ENCODE measurements at regions not wholly inside any gene's neighbourhood (a gene's known extent, or its start where the extent isn't known, plus 50 kb on each side); places are given as distances from the start of the nearest gene placed in this dataset.

- Histone ChIP-seq H3K36me3 (ENCODE audit: insufficient read depth, low read length) (no peaks in the 10 kb centered on the region), H3K4me3 (ENCODE audit: low read length in 2 of 2) (no peak overlapping the region), H3K27me3 (ENCODE audit: insufficient read depth, low read length) (no peaks in the 10 kb centered on the region), H3K27ac (ENCODE audit: low read depth, low read length) (no peak overlapping the region), H3K9me3 (ENCODE audit: control insufficient read depth in 1 of 2, low read length in 2 of 2) (no peaks in the 10 kb centered on the region), H3K4me1 (ENCODE audit: insufficient read depth, low read length) (no peaks in the 10 kb centered on the region)
- DNase-seq, result no peak
- POLR2A ChIA-PET (ENCODE audit: partially characterized antibody), result no interaction called here
- Mint-ChIP-seq H3K27ac (no peak overlapping the region), H3K4me3 (no peak overlapping the region), H3K27me3 (no peaks in the 10 kb centered on the region), H3K4me1 (no peaks in the 10 kb centered on the region), H3K36me3 (no peaks in the 10 kb centered on the region), H3K9me3 (peaks cover 0 to 18% (median 4%) of the 10 kb centered on the region in 8 donors)
- CTCF ChIA-PET (ENCODE audit: partially characterized antibody), result no interaction called here
- intact Hi-C loops (cut with micrococcal nuclease), result no loop called here
Observed at GRCh38 chr6:22041797-22042480, 254.9 kb downstream of the PRL start.

GRCh38 chr6:22042706-22043105, 254.1 kb downstream of the PRL start:
- H3K4me1 Mint-ChIP-seq, result no peaks in the 10 kb centered on the region
- no peak overlapping the region for H3K4me3 Mint-ChIP-seq
- H3K27me3 ChIP-seq (ENCODE audit: insufficient read depth, low read length), result no peaks in the 10 kb centered on the region
- H3K36me3 ChIP-seq (ENCODE audit: insufficient read depth, low read length), result no peaks in the 10 kb centered on the region
- no peak for DNase-seq
- H3K9me3 Mint-ChIP-seq, result peaks cover 0 to 18% (median 4%) of the 10 kb centered on the region in 8 donors
- ChIA-PET POLR2A (ENCODE audit: partially characterized antibody) (no interaction called here), CTCF (ENCODE audit: partially characterized antibody) (no interaction called here)
- intact Hi-C loops (cut with micrococcal nuclease), result no loop called here
- H3K36me3 Mint-ChIP-seq, result no peaks in the 10 kb centered on the region
- H3K27ac Mint-ChIP-seq, result no peak overlapping the region
- no peak overlapping the region for H3K27ac ChIP-seq (ENCODE audit: low read depth, low read length)
- H3K27me3 Mint-ChIP-seq, result no peaks in the 10 kb centered on the region
- no peaks in the 10 kb centered on the region for H3K4me1 ChIP-seq (ENCODE audit: insufficient read depth, low read length)
- no peak overlapping the region for H3K4me3 ChIP-seq (ENCODE audit: low read length in 2 of 2)
- H3K9me3 ChIP-seq (ENCODE audit: control insufficient read depth in 1 of 2, low read length in 2 of 2), result no peaks in the 10 kb centered on the region

- intact Hi-C loops (cut with micrococcal nuclease), result no loop called here
- H3K27me3 Mint-ChIP-seq, result no peaks in the 10 kb centered on the region
- POLR2A ChIA-PET (ENCODE audit: partially characterized antibody), result no interaction called here
- no peaks in the 10 kb centered on the region for H3K36me3 Mint-ChIP-seq
- no peaks in the 10 kb centered on the region for H3K9me3 ChIP-seq (ENCODE audit: control insufficient read depth in 1 of 2, low read length in 2 of 2)
- H3K27ac Mint-ChIP-seq, result no peak overlapping the region
- CTCF ChIA-PET (ENCODE audit: partially characterized antibody), result interaction anchor here (0.6 kb wide), 1 partner anchor 9 kb away, joined by 3 read pairs; no protein-coding TSS in a partner anchor
- H3K27ac ChIP-seq (ENCODE audit: low read depth, low read length), result no peak overlapping the region
- peaks cover 0 to 18% (median 3%) of the 10 kb centered on the region in 8 donors for H3K9me3 Mint-ChIP-seq
- H3K4me3 ChIP-seq (ENCODE audit: low read length in 2 of 2), result no peak overlapping the region
- H3K4me1 Mint-ChIP-seq, result no peaks in the 10 kb centered on the region
- no peaks in the 10 kb centered on the region for H3K27me3 ChIP-seq (ENCODE audit: insufficient read depth, low read length)
- H3K4me1 ChIP-seq (ENCODE audit: insufficient read depth, low read length), result no peaks in the 10 kb centered on the region
- H3K4me3 Mint-ChIP-seq, result no peak overlapping the region
- H3K36me3 ChIP-seq (ENCODE audit: insufficient read depth, low read length), result no peaks in the 10 kb centered on the region
- no peak for DNase-seq
Observed at GRCh38 chr6:22043284-22043962, 253.4 kb downstream of the PRL start.

DNA sequence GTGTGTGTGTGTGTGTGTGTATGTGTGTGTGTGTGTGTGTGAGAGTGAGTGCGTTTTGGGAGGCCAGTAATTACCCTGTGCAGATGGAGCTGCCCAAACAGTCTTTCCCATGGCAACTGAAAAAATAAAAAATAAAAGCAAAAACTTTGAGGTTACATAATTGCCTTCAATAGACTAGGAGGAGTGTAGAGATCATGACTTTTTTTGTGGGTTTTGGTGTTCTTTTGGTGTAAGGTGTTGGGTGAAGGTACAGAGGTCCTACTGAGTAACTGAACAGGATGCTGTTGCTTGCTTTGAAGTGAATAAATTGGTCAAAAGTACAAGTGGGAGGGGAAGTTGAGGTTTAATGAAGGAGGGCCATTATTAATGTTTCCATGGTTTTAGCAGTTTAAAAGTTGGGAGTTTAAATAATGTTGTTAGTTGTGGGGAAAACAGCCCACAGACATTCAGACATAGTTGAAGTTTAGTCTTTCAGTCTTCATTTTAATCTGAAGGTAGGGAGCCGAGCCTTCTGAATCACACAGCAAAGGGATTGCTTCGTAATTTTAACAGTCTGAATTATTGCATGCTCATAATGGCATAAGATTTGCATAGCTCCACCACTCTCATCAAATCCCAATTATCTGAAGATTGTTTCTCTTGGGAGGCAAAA, 251.4 kb downstream of the PRL start:
- no peak overlapping the region for H3K27ac ChIP-seq (ENCODE audit: low read depth, low read length)
- Mint-ChIP-seq H3K9me3 (peaks cover 0 to 7% (median 2%) of the 10 kb centered on the region in 8 donors), H3K36me3 (no peaks in the 10 kb centered on the region), H3K4me3 (no peak overlapping the region), H3K4me1 (no peaks in the 10 kb centered on the region), H3K27me3 (no peaks in the 10 kb centered on the region), H3K27ac (no peak overlapping the region)
- no peak overlapping the region for H3K4me3 ChIP-seq (ENCODE audit: low read length in 2 of 2)
- no peaks in the 10 kb centered on the region for H3K4me1 ChIP-seq (ENCODE audit: insufficient read depth, low read length)
- H3K9me3 ChIP-seq (ENCODE audit: control insufficient read depth in 1 of 2, low read length in 2 of 2), result no peaks in the 10 kb centered on the region
- no peaks in the 10 kb centered on the region for H3K36me3 ChIP-seq (ENCODE audit: insufficient read depth, low read length)
- no peaks in the 10 kb centered on the region for H3K27me3 ChIP-seq (ENCODE audit: insufficient read depth, low read length)
- ChIA-PET CTCF (ENCODE audit: partially characterized antibody) (no interaction called here), POLR2A (ENCODE audit: partially characterized antibody) (no interaction called here)
- intact Hi-C loops (cut with micrococcal nuclease), result no loop called here
- DNase-seq, result no peak

DNA sequence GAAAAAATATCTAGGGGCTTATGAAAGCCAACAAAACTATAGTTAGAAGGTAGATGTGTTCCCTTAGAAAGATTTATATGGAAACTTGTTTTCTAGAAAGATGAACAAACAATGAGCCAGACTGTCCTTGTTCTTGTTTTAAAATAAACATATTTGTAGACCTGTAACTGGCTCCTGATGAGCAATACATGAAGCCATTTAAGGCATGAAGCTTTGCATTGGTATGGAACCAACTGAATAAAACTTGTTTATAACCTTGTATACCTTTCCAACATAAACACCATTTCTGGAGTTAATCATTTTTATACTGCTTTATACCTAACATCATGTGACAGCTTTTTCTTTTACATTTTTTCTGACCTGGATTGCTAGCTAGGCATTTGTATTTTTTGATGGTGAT, 247.8 kb downstream of the PRL start:
- intact Hi-C loops (cut with micrococcal nuclease), result no loop called here
- Histone ChIP-seq H3K27me3 (ENCODE audit: insufficient read depth, low read length) (no peaks in the 10 kb centered on the region), H3K36me3 (ENCODE audit: insufficient read depth, low read length) (no peaks in the 10 kb centered on the region), H3K4me3 (ENCODE audit: low read length in 2 of 2) (no peak overlapping the region), H3K4me1 (ENCODE audit: insufficient read depth, low read length) (no peaks in the 10 kb centered on the region), H3K9me3 (ENCODE audit: control insufficient read depth in 1 of 2, low read length in 2 of 2) (no peaks in the 10 kb centered on the region), H3K27ac (ENCODE audit: low read depth, low read length) (no peak overlapping the region)
- H3K9me3 Mint-ChIP-seq, result peaks cover 0 to 5% (median 0%) of the 10 kb centered on the region in 8 donors
- ChIA-PET POLR2A (ENCODE audit: partially characterized antibody) (no interaction called here), CTCF (ENCODE audit: partially characterized antibody) (interaction anchor here (1.1 kb wide), 1 partner anchor 13 kb away, joined by 3 read pairs; no protein-coding TSS in a partner anchor)
- H3K4me3 Mint-ChIP-seq, result no peak overlapping the region
- no peak for DNase-seq
- no peak overlapping the region for H3K27ac Mint-ChIP-seq
- no peaks in the 10 kb centered on the region for H3K36me3 Mint-ChIP-seq
- no peaks in the 10 kb centered on the region for H3K4me1 Mint-ChIP-seq
- H3K27me3 Mint-ChIP-seq, result no peaks in the 10 kb centered on the region

DNA sequence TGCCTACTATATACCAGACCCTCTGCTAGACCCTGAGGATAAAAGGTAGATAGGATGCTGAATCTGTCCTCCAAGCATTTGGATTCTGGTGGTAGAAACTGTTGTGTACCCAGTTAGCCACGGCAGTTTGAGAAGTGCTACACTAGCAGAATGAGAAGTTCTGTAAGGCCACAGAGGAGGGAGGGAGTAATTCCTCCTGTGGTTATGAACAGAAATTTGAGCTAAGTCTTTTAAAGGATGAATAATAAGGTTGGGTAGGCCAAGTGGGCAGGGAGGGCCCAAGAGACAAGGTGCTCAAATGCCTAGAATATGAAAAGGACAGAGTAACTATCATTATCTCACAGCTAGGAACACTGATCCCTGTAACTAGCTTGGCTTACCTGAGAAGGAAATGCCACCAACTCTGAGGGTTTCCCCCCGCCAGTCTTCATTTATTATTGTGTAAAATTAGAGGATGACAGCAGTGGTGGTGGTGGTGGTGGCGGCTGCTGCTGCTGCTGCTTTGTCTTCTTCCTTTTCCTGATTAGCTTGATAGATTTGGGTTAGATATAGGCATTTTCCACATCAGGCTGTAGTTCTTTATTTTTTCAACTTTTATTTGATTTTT, 243.3 kb downstream of the PRL start:
- H3K36me3 Mint-ChIP-seq, result no peaks in the 10 kb centered on the region

DNA sequence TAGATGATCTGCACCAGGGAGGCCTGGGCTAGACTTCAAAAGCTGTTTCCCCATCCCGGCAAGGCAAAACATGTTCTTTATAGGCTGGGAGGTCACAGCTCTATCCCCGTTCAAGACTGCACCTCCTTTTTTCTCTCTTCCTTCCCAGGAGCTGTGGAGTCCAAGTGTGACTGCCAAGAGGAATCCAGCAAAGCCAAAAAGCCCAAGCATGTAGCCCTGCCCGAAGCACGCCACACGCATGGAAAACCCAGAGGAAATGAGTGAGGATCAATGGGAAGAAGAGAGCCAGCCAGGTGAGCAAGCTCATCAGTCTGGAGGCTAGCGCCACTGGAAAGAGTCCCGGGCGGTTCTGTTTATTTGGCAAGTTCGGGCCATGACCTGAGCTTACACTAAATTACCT, 240.4 kb downstream of the PRL start:
- H3K4me1 ChIP-seq (ENCODE audit: insufficient read depth, low read length), result no peaks in the 10 kb centered on the region
- no peaks in the 10 kb centered on the region for H3K4me1 Mint-ChIP-seq
- H3K27ac Mint-ChIP-seq, result no peak overlapping the region
- peaks cover 0 to 8% (median under 1%) of the 10 kb centered on the region in 8 donors for H3K9me3 Mint-ChIP-seq
- no peak overlapping the region for H3K4me3 ChIP-seq (ENCODE audit: low read length in 2 of 2)
- POLR2A ChIA-PET (ENCODE audit: partially characterized antibody), result no interaction called here
- H3K27ac ChIP-seq (ENCODE audit: low read depth, low read length), result no peak overlapping the region
- H3K36me3 ChIP-seq (ENCODE audit: insufficient read depth, low read length), result no peaks in the 10 kb centered on the region
- H3K27me3 ChIP-seq (ENCODE audit: insufficient read depth, low read length), result no peaks in the 10 kb centered on the region
- no peaks in the 10 kb centered on the region for H3K9me3 ChIP-seq (ENCODE audit: control insufficient read depth in 1 of 2, low read length in 2 of 2)
- no peak overlapping the region for H3K4me3 Mint-ChIP-seq
- intact Hi-C loops (cut with micrococcal nuclease), result no loop called here
- no peak for DNase-seq
- peaks cover 0 to 1% of the 10 kb centered on the region in 2 donors for H3K27me3 Mint-ChIP-seq
- CTCF ChIA-PET (ENCODE audit: partially characterized antibody), result no interaction called here
- H3K36me3 Mint-ChIP-seq, result no peaks in the 10 kb centered on the region

More for the DNA sequence above, 243.3 kb downstream of the PRL start:
- H3K27me3 Mint-ChIP-seq, result no peaks in the 10 kb centered on the region
- H3K27ac Mint-ChIP-seq, result no peak overlapping the region
- intact Hi-C loops (cut with micrococcal nuclease), result no loop called here
- H3K9me3 Mint-ChIP-seq, result peaks cover 0 to 3% (median 0%) of the 10 kb centered on the region in 8 donors
- Histone ChIP-seq H3K36me3 (ENCODE audit: insufficient read depth, low read length) (no peaks in the 10 kb centered on the region), H3K27me3 (ENCODE audit: insufficient read depth, low read length) (no peaks in the 10 kb centered on the region), H3K4me1 (ENCODE audit: insufficient read depth, low read length) (no peaks in the 10 kb centered on the region), H3K9me3 (ENCODE audit: control insufficient read depth in 1 of 2, low read length in 2 of 2) (no peaks in the 10 kb centered on the region), H3K27ac (ENCODE audit: low read depth, low read length) (no peak overlapping the region), H3K4me3 (ENCODE audit: low read length in 2 of 2) (no peak overlapping the region)
- DNase-seq, result no peak
- ChIA-PET CTCF (ENCODE audit: partially characterized antibody) (interaction anchor here (0.7 kb wide), 1 partner anchor 41 kb away, joined by 3 read pairs; no protein-coding TSS in a partner anchor), POLR2A (ENCODE audit: partially characterized antibody) (no interaction called here)
- H3K4me1 Mint-ChIP-seq, result no peaks in the 10 kb centered on the region
- no peak overlapping the region for H3K4me3 Mint-ChIP-seq
